Right cardiac atrium (tissue), 5 donors: ENCODE measurements at regions not wholly inside any gene's neighbourhood (a gene's known extent, or its start where the extent isn't known, plus 50 kb on each side); places are given as distances from the start of the nearest gene placed in this dataset.

Experiments used
- ATAC-seq, 2 donors: fragments of 200-7000 bp; cut with Tn5 transposase; one replicate each; pipeline versions ENCODE4 v1.8.0 to v1.9.1; 2020; ENCODE audit warnings: moderate library complexity in 2 of 2, mild to moderate bottlenecking in 1 of 2
- DNase-seq, 3 donors: peaks; one replicate each; pipeline ENCODE4 v3.0.0-alpha.2; 2020
- H3K27ac ChIP-seq: one replicate; pipeline ENCODE4 v1.5.1; 2013; ENCODE audit warnings: mild to moderate bottlenecking, low read length, control low read depth, moderate library complexity
- H3K27me3 ChIP-seq: one replicate; pipeline ENCODE4 v1.6.1; 2013; ENCODE audit not compliant: control insufficient read depth, insufficient read depth
- H3K4me1 ChIP-seq: one replicate; pipeline ENCODE4 v1.6.1; 2013; ENCODE audit warnings: low read length; ENCODE audit not compliant: control insufficient read depth, insufficient read depth
- H3K4me3 ChIP-seq: one replicate; pipeline ENCODE4 v1.5.1; 2013; ENCODE audit warnings: low read length, control low read depth
- H3K9me3 ChIP-seq: one replicate; pipeline ENCODE4 v1.6.1; 2013; ENCODE audit warnings: low read length; ENCODE audit not compliant: control insufficient read depth
- WGBS: extraction: QIAGEN DNeasy Blood & Tissue Kit; methylation state at CpG from one replicate; pipeline ENCODE4 v1.1.7; 2013; 5-methylcytosine and 5-hydroxymethylcytosine counted together
- intact Hi-C, 4 donors: fragments of 100-400 bp; cut with DNase I; formaldehyde crosslinking; loops; one replicate each; pipeline versions ENCODE4 v1.11.0 to v1.14.0; 2022 to 2023
- donor health status: healthy with polysubstance abuse.
- donor health status: DM: no; HTN: yes; CAD: no.
- donor health status: DM: no; HTN: no; CAD: no.
- donor health status: DM: no; HTN: yes; CAD: no; lungs with severe emphysema.
- donor health status: DM: yes; HTN: yes; CAD: no.

GRCh38 chrX:8914681-8915080, 113.5 kb upstream of the FAM9A start:
- H3K27ac ChIP-seq, result no peak overlapping the region
- no peak for DNase-seq
- no peaks in the 10 kb centered on the region for H3K27me3 ChIP-seq
- 62% methylated on average over 4 of the region's 4 CpGs for WGBS
- H3K9me3 ChIP-seq, result no peaks in the 10 kb centered on the region
- intact Hi-C loops, result no loop called here
- no peaks in the 10 kb centered on the region for H3K4me1 ChIP-seq
- no peak overlapping the region for H3K4me3 ChIP-seq
- no peak for ATAC-seq

DNA sequence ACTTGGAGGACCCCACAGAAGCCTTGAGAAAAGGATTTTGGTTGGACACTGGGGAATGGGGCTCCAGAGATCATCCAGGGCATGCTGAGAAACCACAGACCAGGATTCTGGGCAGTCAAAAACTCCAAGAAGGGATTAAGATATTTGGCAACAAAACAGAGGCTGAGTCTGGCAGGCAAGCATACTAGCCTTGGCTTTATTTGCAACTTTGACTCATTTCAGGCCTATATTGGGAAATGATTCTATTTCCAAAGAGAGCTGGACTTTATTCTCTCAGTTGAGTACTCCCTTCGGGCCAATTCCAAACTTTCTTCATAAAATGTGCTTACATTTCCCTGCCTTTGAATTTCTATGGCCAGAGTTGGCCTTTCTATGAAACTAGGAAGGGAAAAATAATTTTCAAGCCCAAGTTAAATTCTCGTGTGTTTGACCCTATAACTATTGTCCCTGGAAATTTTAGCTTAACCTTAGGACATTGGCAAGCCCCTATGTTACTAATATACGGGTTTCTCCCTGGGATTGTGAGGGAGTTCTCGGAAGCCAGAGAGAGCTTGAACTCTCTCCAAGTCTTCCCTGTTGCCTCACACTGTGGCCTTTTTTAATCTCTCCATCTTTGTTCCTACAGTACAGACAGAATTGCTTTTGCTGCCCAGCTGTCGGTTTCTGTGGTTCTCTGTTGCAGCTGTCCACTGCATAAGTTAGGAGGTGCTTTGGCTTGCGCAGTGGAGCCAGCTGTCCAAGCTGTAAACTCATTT, 112.6 kb upstream of the FAM9A start:
- no peak overlapping the region for H3K27ac ChIP-seq
- DNase-seq, result peak in 2 of 3 donors; percentile 41 to 61
- WGBS, result 43% methylated on average over 6 of the region's 6 CpGs

DNA sequence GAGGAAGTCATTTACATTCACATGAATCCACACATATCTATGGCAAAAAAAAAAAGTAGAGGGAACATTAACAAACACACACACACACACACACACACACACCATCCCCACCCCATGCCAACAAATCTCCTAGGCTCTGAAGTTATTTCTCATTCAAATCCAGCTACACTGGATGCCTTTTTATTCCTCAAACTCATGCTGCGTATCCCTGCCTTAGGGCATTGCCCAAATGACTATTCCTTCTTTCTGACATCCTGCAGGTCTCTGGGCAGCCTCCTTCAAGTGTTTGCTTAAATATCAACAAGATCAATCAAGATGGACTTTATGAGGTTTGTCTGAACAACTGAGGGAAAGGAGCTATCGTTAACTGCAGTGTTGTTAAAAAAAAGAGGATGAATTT, 106.5 kb upstream of the FAM9A start:
- H3K4me3 ChIP-seq, result no peak overlapping the region
- H3K27me3 ChIP-seq, result no peaks in the 10 kb centered on the region
- WGBS, result 92% methylated on average over 2 of the region's 2 CpGs
- ATAC-seq (no peak), DNase-seq (no peak)
- H3K4me1 ChIP-seq, result peaks cover 1% of the 10 kb centered on the region
- H3K27ac ChIP-seq, result no peak overlapping the region
- H3K9me3 ChIP-seq, result no peaks in the 10 kb centered on the region
- intact Hi-C loops, result no loop called here

More for the DNA sequence above, 112.6 kb upstream of the FAM9A start:
- intact Hi-C loops, result no loop called here
- Histone ChIP-seq H3K4me1 (no peaks in the 10 kb centered on the region), H3K4me3 (no peak overlapping the region), H3K9me3 (no peaks in the 10 kb centered on the region), H3K27me3 (no peaks in the 10 kb centered on the region)
- ATAC-seq, result peak; percentile 78 to 92

DNA sequence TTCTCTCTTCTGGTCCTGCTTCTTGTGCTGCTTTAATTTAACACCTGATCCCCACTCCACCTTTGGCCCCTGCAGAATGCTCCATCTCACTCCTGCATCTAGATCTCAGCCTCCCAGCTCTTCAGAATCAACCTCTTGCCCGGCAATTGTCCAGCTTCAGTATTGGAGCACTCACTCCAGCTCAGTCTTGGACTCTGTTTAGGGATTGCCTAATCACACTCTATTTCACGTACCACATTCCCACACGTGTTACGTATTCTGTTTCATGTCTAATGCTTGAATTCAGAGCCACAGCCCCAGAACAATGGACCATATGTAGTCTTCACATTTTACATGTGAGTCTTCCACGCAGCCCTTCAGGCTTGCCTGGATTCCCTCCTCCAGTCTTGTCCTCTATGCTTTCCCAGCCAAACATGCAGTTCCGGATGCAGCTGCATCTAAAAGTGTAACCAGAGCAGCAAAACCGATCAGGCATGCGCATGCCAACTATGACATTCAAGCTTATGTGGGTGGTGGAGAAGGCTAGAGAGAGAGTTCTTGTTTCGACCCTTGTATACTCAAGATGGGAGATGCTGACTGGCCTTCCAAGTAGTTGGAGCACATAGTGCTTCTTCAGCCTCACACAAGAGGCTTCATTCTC, 105.2 kb upstream of the FAM9A start:
- ATAC-seq, result no peak
- 79% methylated on average over 9 of the region's 9 CpGs for WGBS

GRCh38 chrX:8897259-8897658, 96.1 kb upstream of the FAM9A start:
- intact Hi-C loops, result no loop called here
- no peak for ATAC-seq
- Histone ChIP-seq H3K27me3 (no peaks in the 10 kb centered on the region), H3K27ac (no peak overlapping the region), H3K4me1 (peaks cover 1% of the 10 kb centered on the region), H3K9me3 (no peaks in the 10 kb centered on the region), H3K4me3 (no peak overlapping the region)
- no peak for DNase-seq
- WGBS, result 78% methylated on average over 4 of the region's 4 CpGs

More for the DNA sequence above, 105.2 kb upstream of the FAM9A start:
- Histone ChIP-seq H3K27ac (no peak overlapping the region), H3K9me3 (no peaks in the 10 kb centered on the region), H3K27me3 (no peaks in the 10 kb centered on the region), H3K4me1 (peaks cover 1% of the 10 kb centered on the region), H3K4me3 (no peak overlapping the region)
- no peak for DNase-seq
- intact Hi-C loops, result no loop called here

DNA sequence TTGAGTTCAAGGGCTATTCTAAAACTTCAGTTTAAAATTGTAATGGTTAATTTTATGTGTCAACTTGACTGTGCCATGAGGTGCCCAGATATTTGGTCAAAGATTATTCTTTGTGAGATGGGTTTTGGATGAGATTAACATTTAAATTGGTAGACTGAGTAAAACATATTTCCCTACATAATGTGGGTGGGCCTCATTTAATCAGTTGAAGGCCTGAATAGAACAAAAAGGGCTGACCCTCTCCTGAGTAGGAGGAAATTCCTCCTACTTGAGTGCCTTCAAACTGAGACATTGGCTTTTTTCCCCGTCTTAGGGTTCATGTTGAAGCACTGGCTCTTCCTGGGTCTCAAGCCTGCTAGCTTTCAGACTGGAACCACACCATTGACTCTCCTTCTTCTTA, 89.6 kb upstream of the FAM9A start:
- H3K9me3 ChIP-seq, result no peaks in the 10 kb centered on the region
- 97% methylated on average over 1 of the region's 1 CpG for WGBS
- H3K27ac ChIP-seq, result no peak overlapping the region
- no peaks in the 10 kb centered on the region for H3K27me3 ChIP-seq
- no peak overlapping the region for H3K4me3 ChIP-seq
- no peak for ATAC-seq
- no peak for DNase-seq
- intact Hi-C loops, result no loop called here
- H3K4me1 ChIP-seq, result peaks cover 4% of the 10 kb centered on the region

DNA sequence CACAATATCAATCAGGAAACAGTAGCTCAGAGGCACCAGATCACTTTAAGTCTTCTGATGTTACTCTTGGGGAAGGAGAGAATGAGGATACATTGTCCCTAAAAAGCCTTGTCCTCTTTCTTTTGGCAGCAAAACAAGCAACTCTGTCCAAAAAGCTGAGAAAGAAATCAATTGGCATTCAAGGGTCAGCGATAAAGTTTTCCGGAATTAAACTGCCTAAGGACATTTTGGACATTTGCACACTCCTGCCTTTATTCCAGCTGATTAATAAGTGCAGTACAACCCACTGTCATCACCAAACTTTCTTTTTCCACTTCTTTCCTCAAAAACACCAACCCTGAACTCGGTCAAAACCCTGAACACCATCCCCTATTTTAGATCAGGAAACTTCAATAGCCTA, 85.8 kb upstream of the FAM9A start:
- peak in 1 of 2 donors; percentile 41 for ATAC-seq
- H3K27me3 ChIP-seq, result no peaks in the 10 kb centered on the region
- WGBS, result 12% methylated on average over 3 of the region's 3 CpGs
- H3K4me1 ChIP-seq, result peaks cover 4% of the 10 kb centered on the region
- H3K27ac ChIP-seq, result no peak overlapping the region
- no peak for DNase-seq
- no peak overlapping the region for H3K4me3 ChIP-seq
- H3K9me3 ChIP-seq, result no peaks in the 10 kb centered on the region
- intact Hi-C loops, result no loop called here

GRCh38 chrX:8879750-8880149, 78.6 kb upstream of the FAM9A start:
- ATAC-seq (no peak), DNase-seq (no peak)
- Histone ChIP-seq H3K4me1 (no peaks in the 10 kb centered on the region), H3K27me3 (no peaks in the 10 kb centered on the region), H3K4me3 (no peak overlapping the region), H3K27ac (no peak overlapping the region), H3K9me3 (no peaks in the 10 kb centered on the region)
- WGBS, result 81% methylated on average over 4 of the region's 4 CpGs
- intact Hi-C loops, result no loop called here

- ATAC-seq (no peak), DNase-seq (no peak)
- Histone ChIP-seq H3K4me3 (no peak overlapping the region), H3K9me3 (no peaks in the 10 kb centered on the region), H3K27ac (no peak overlapping the region), H3K27me3 (no peaks in the 10 kb centered on the region), H3K4me1 (no peaks in the 10 kb centered on the region)
- intact Hi-C loops, result no loop called here
- 83% methylated on average over 3 of the region's 3 CpGs for WGBS
These were observed 72.8 kb upstream of the FAM9A start for GRCh38 chrX:8873956-8874355.

GRCh38 chrX:8873102-8873501, 71.9 kb upstream of the FAM9A start:
- H3K27ac ChIP-seq, result no peak overlapping the region
- WGBS, result 76% methylated on average over 2 of the region's 2 CpGs
- no peaks in the 10 kb centered on the region for H3K4me1 ChIP-seq
- no peaks in the 10 kb centered on the region for H3K27me3 ChIP-seq
- ATAC-seq (no peak), DNase-seq (no peak)
- intact Hi-C loops, result no loop called here
- no peaks in the 10 kb centered on the region for H3K9me3 ChIP-seq
- no peak overlapping the region for H3K4me3 ChIP-seq

- DNase-seq, result no peak
- H3K4me1 ChIP-seq, result no peaks in the 10 kb centered on the region
- no peak for ATAC-seq
- intact Hi-C loops, result no loop called here
- no peaks in the 10 kb centered on the region for H3K9me3 ChIP-seq
- H3K27me3 ChIP-seq, result no peaks in the 10 kb centered on the region
- no peak overlapping the region for H3K27ac ChIP-seq
- H3K4me3 ChIP-seq, result no peak overlapping the region
- WGBS, result 51% methylated on average over 3 of the region's 3 CpGs
These were observed 69.2 kb upstream of the FAM9A start for GRCh38 chrX:8870411-8870810.
